ENCODE measurements at regions not wholly inside any gene's neighbourhood (a gene's known extent, or its start where the extent isn't known, plus 50 kb on each side); places are given as distances from the start of the nearest gene placed in this dataset.

DNA sequence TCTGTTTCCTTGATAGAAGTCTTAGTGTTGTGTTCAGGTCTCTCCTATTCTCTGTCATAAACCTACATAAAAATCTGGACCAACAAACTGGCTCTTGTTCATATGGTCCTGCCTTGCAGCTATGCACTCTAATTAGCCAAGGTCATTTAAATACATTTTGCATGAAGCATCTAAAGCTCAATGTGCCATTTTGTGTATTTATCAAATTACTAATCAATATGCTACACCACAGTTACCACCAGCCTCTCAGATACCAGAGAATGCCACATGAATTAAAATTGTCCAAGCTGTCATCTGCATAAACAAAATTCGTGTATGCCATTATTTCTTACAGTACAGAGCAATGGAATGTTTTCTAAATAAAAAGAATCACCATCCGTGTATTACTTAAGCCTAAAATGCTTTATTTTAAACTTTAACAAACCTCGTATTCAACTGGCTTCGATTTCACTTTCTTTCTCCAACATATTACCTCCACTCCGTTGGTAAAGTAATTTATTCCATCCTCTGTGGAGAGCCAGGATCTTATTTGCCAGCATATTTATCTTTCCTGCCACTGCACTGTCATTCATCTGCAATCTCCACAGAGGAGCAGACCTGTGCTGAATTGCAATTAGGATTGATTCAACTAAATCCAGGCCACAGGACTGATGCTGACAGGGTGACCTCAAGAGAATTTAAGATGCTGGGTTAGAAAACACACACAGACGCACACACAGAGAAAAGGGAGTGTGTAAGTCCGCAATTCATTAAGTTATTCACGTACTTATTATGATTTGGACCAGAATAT lies 284.1 kb upstream of the FOXG1 start:
- no peak for TF ChIP-seq POLR2A (IDR thresholded peaks at IDR 0.05)
- TF ChIP-seq, protein P1, sequence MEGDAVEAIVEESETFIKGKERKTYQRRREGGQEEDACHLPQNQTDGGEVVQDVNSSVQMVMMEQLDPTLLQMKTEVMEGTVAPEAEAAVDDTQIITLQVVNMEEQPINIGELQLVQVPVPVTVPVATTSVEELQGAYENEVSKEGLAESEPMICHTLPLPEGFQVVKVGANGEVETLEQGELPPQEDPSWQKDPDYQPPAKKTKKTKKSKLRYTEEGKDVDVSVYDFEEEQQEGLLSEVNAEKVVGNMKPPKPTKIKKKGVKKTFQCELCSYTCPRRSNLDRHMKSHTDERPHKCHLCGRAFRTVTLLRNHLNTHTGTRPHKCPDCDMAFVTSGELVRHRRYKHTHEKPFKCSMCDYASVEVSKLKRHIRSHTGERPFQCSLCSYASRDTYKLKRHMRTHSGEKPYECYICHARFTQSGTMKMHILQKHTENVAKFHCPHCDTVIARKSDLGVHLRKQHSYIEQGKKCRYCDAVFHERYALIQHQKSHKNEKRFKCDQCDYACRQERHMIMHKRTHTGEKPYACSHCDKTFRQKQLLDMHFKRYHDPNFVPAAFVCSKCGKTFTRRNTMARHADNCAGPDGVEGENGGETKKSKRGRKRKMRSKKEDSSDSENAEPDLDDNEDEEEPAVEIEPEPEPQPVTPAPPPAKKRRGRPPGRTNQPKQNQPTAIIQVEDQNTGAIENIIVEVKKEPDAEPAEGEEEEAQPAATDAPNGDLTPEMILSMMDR (IDR thresholded peaks at IDR 0.05) = no peak
- H3K27ac ChIP-seq = no peak overlapping the region
- 69 to 73% methylated on average over 8 of the region's 8 CpGs for WGBS, 2 donors
- no peaks in the 10 kb centered on the region for H3K4me1 ChIP-seq
- H3K9me3 ChIP-seq = no peaks in the 10 kb centered on the region
- H3K27me3 ChIP-seq = no peaks in the 10 kb centered on the region
- H3K4me3 ChIP-seq = no peak overlapping the region
- no peaks in the 10 kb centered on the region for H3K36me3 ChIP-seq (ENCODE audit: low read depth, missing control alignments)
- intact Hi-C loops (cut with DNase I; ENCODE audit: low total_unique reads) = no loop called here
- DNase-seq = no peak

DNA sequence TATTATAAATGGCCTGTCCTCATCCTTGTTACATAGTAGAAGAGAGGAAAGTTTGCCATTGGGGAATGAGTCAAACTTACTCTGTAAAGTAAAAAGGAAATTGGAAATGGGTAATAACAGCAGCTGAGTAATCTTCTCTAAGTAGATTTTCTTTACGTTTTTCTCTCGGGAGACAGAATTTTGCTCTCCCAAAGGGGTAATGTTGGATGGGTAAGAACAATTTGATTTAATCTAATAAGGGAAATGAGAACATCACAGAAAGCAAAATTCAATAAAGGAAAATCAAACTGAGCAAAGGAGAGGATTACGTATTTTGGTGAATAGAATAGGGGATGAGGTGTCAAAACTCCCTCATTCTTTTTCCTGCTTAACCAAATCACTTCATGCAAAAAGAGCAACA lies 283.1 kb upstream of the FOXG1 start:
- no peaks in the 10 kb centered on the region for H3K4me1 ChIP-seq
- no peaks in the 10 kb centered on the region for H3K9me3 ChIP-seq
- no peaks in the 10 kb centered on the region for H3K36me3 ChIP-seq (ENCODE audit: low read depth, missing control alignments)
- intact Hi-C loops (cut with DNase I; ENCODE audit: low total_unique reads) = no loop called here
- H3K4me3 ChIP-seq = no peak overlapping the region
- 79 to 94% methylated on average over 3 of the region's 3 CpGs for WGBS, 2 donors
- DNase-seq = no peak
- TF ChIP-seq, protein P1 (IDR thresholded peaks at IDR 0.05) = no peak
- TF ChIP-seq POLR2A (IDR thresholded peaks at IDR 0.05) = no peak
- H3K27ac ChIP-seq = no peak overlapping the region
- H3K27me3 ChIP-seq = no peaks in the 10 kb centered on the region

DNA sequence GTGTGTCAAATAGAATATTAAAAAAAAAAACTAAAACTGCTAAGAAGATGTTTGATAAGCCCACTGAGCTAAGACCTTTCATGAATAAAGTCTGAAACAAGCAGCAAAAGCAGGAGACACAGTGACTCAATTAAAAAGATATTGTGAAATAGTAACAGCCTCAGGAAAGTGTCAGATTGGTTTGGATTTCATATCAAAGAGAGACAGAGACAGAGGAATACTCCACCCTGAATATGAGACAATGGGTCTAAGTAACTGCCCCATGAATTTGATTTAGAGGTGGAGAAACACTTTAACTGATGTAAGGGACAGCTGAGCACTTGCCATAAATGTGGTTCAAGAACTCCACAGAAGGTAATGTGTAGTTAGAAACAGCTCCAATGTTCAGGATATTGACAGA lies 277.9 kb upstream of the FOXG1 start:
- H3K27me3 ChIP-seq = no peaks in the 10 kb centered on the region
- TF ChIP-seq, protein P1 (IDR thresholded peaks at IDR 0.05) = no peak
- no peak for TF ChIP-seq POLR2A (IDR thresholded peaks at IDR 0.05)
- H3K4me3 ChIP-seq = no peak overlapping the region
- no peaks in the 10 kb centered on the region for H3K36me3 ChIP-seq (ENCODE audit: low read depth, missing control alignments)
- no peak for DNase-seq
- intact Hi-C loops (cut with DNase I; ENCODE audit: low total_unique reads) = no loop called here
- H3K27ac ChIP-seq = no peak overlapping the region
- H3K9me3 ChIP-seq = no peaks in the 10 kb centered on the region
- H3K4me1 ChIP-seq = no peaks in the 10 kb centered on the region

DNA sequence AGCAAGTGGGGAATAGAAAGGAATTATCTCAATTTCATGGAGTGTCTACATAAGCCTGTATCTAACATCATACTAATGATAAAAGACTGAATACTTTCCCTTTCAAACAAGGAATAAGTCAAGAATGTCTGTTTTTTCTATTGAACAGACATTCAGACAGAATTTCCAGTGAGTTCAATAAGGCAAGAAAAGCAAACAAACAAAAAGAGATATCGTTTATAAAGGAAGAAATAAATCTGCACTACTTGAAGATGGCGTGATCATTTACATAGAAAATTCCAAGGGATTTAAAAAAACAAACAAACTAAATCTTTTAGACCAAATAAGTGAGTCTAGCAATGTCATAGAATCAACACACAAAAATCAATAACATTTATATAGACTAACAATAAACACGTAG lies 273.1 kb upstream of the FOXG1 start:
- Histone ChIP-seq H3K4me1 (no peaks in the 10 kb centered on the region), H3K27me3 (no peaks in the 10 kb centered on the region), H3K9me3 (no peaks in the 10 kb centered on the region), H3K36me3 (ENCODE audit: low read depth, missing control alignments) (no peaks in the 10 kb centered on the region), H3K4me3 (no peak overlapping the region), H3K27ac (no peak overlapping the region)
- no peak for DNase-seq
- intact Hi-C loops (cut with DNase I; ENCODE audit: low total_unique reads) = no loop called here
- 68 to 71% methylated on average over 3 of the region's 3 CpGs for WGBS, 2 donors
- TF ChIP-seq, protein P1 (IDR thresholded peaks at IDR 0.05) = no peak
- no peak for TF ChIP-seq POLR2A (IDR thresholded peaks at IDR 0.05)

DNA sequence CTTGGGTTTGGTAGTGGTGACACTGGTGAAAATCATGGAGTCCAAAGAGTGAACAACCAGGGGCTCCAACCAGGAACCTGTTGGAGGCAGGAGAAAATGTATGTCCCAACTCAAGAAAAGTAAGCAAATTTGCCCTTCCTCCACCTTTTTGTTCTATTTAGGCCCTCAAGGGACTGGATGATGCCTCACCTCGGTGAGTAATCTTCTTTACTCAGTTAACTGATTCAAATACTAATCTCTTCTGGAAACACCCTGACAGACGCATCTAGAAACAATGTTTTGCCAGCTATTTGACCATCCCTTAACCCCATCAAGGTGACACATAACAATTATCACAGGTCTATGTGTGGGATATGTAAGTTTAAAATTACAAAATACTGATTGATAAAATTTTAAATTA lies 272.4 kb upstream of the FOXG1 start:
- no peaks in the 10 kb centered on the region for H3K36me3 ChIP-seq (ENCODE audit: low read depth, missing control alignments)
- H3K9me3 ChIP-seq = no peaks in the 10 kb centered on the region
- H3K27me3 ChIP-seq = no peaks in the 10 kb centered on the region
- intact Hi-C loops (cut with DNase I; ENCODE audit: low total_unique reads) = no loop called here
- H3K4me1 ChIP-seq = no peaks in the 10 kb centered on the region
- no peak for TF ChIP-seq POLR2A (IDR thresholded peaks at IDR 0.05)
- TF ChIP-seq, protein P1 (IDR thresholded peaks at IDR 0.05) = no peak
- H3K4me3 ChIP-seq = no peak overlapping the region
- no peak for DNase-seq
- no peak overlapping the region for H3K27ac ChIP-seq
- 80 to 84% methylated on average over 2 of the region's 2 CpGs for WGBS, 2 donors
